Astrocyte (in vitro differentiated cells and primary cell): ENCODE measurements at regions not wholly inside any gene's neighbourhood (a gene's known extent, or its start where the extent isn't known, plus 50 kb on each side); places are given as distances from the start of the nearest gene placed in this dataset.

Experiments used
- EZH2 ChIP-seq: IDR thresholded peaks from 2 replicates; pipeline ENCODE4 v1.6.1; 2012; ENCODE audit warnings: mild to moderate bottlenecking, low read length, inconsistent platforms; ENCODE audit not compliant: insufficient read depth
- TF ChIP-seq, protein P1 (sequence below): IDR thresholded peaks from 2 replicates; pipeline ENCODE4 v1.5.1; 2011; ENCODE audit warnings: low read depth, mild to moderate bottlenecking, inconsistent platforms, low read length, moderate library complexity; ENCODE audit not compliant: insufficient read depth

DNA sequence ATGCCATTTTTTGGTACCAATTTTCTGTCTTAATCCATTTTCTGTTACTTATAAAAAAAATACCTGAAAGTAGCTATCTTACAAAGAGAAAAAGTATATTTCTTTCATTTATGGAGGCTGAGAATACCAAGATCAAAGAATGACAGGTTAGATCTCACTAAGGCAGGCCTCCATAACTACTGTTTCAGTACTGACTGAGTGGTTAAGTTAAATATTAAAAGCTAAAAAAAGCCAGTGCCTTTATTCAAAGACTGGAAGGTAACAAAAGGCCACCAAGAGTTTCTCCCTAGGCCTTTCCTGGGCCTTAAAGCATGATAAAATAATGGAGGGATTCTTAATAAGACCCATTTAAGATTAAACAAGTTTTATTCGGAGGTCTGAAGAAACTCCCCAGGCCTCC lies 687.7 kb upstream of the ADGRL4 start:
- TF ChIP-seq, protein P1, sequence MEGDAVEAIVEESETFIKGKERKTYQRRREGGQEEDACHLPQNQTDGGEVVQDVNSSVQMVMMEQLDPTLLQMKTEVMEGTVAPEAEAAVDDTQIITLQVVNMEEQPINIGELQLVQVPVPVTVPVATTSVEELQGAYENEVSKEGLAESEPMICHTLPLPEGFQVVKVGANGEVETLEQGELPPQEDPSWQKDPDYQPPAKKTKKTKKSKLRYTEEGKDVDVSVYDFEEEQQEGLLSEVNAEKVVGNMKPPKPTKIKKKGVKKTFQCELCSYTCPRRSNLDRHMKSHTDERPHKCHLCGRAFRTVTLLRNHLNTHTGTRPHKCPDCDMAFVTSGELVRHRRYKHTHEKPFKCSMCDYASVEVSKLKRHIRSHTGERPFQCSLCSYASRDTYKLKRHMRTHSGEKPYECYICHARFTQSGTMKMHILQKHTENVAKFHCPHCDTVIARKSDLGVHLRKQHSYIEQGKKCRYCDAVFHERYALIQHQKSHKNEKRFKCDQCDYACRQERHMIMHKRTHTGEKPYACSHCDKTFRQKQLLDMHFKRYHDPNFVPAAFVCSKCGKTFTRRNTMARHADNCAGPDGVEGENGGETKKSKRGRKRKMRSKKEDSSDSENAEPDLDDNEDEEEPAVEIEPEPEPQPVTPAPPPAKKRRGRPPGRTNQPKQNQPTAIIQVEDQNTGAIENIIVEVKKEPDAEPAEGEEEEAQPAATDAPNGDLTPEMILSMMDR: no peak
- no peak for TF ChIP-seq EZH2
